ENCODE measurements at regions not wholly inside any gene's neighbourhood (a gene's known extent, or its start where the extent isn't known, plus 50 kb on each side); places are given as distances from the start of the nearest gene placed in this dataset.

GRCh38 chr17:51455211-51455610 is 194.9 kb downstream of the UTP18 start:
- no peak for TF ChIP-seq CTCF (IDR thresholded peaks at IDR 0.05)
- no peak for TF ChIP-seq POLR2A (IDR thresholded peaks at IDR 0.05)

All from thyroid gland (tissue), 4 donors.